ENCODE measurements at regions not wholly inside any gene's neighbourhood (a gene's known extent, or its start where the extent isn't known, plus 50 kb on each side); places are given as distances from the start of the nearest gene placed in this dataset.

GRCh38 chr5:124538191-124538590, 208.2 kb downstream of the ZNF608 start:
- CTCF ChIA-PET: no interaction called here
- intact Hi-C loops (cut with micrococcal nuclease; ENCODE audit: unreplicated experiment): no loop called here
- Histone ChIP-seq H3K9me3 (ENCODE audit: low read depth, low read length, poor library complexity, severe bottlenecking) (no peaks in the 10 kb centered on the region), H3K27ac (ENCODE audit: low read depth, low read length, poor library complexity, severe bottlenecking) (no peak overlapping the region), H3K4me1 (ENCODE audit: insufficient read depth, low read length, poor library complexity, severe bottlenecking) (no peaks in the 10 kb centered on the region), H3K4me3 (ENCODE audit: low read depth, low read length, poor library complexity, severe bottlenecking) (no peak overlapping the region), H3K27me3 (replicated peaks; ENCODE audit: insufficient read depth, low read depth, low read length, poor library complexity) (peaks cover 4% of the 10 kb centered on the region), H3K36me3 (ENCODE audit: insufficient read depth, low read length, poor library complexity, severe bottlenecking) (no peaks in the 10 kb centered on the region)
- no peak for DNase-seq (ENCODE audit: low spot score)
- TF ChIP-seq CTCF (conservative IDR thresholded peaks at IDR 0.05; ENCODE audit: low read depth, low read length): no peak
- no peak for TF ChIP-seq EZH2 (IDR thresholded peaks at IDR 0.05; ENCODE audit: borderline replicate concordance, low read depth, low read length, poor library complexity, severe bottlenecking)
- no TSS peak for BruUV-seq (replicated peaks)
- POLR2A ChIA-PET (ENCODE audit: low non-redundant PET): no interaction called here

- Histone ChIP-seq H3K4me3 (ENCODE audit: low read depth, low read length, poor library complexity, severe bottlenecking) (no peak overlapping the region), H3K36me3 (ENCODE audit: insufficient read depth, low read length, poor library complexity, severe bottlenecking) (no peaks in the 10 kb centered on the region), H3K9me3 (ENCODE audit: low read depth, low read length, poor library complexity, severe bottlenecking) (no peaks in the 10 kb centered on the region), H3K4me1 (ENCODE audit: insufficient read depth, low read length, poor library complexity, severe bottlenecking) (no peaks in the 10 kb centered on the region), H3K27ac (ENCODE audit: low read depth, low read length, poor library complexity, severe bottlenecking) (no peak overlapping the region), H3K27me3 (replicated peaks; ENCODE audit: insufficient read depth, low read depth, low read length, poor library complexity) (peaks cover 4% of the 10 kb centered on the region)
- CTCF ChIA-PET: no interaction called here
- POLR2A ChIA-PET (ENCODE audit: low non-redundant PET): no interaction called here
- no TSS peak for BruUV-seq (replicated peaks)
- intact Hi-C loops (cut with micrococcal nuclease; ENCODE audit: unreplicated experiment): no loop called here
- no peak for DNase-seq (ENCODE audit: low spot score)
- TF ChIP-seq CTCF (conservative IDR thresholded peaks at IDR 0.05; ENCODE audit: low read depth, low read length) (no peak), EZH2 (IDR thresholded peaks at IDR 0.05; ENCODE audit: borderline replicate concordance, low read depth, low read length, poor library complexity, severe bottlenecking) (no peak)
These were observed 208.9 kb downstream of the ZNF608 start for GRCh38 chr5:124537522-124537921.

GRCh38 chr5:124537107-124537506, 209.3 kb downstream of the ZNF608 start:
- no peak for TF ChIP-seq CTCF (conservative IDR thresholded peaks at IDR 0.05; ENCODE audit: low read depth, low read length)
- no peak for TF ChIP-seq EZH2 (IDR thresholded peaks at IDR 0.05; ENCODE audit: borderline replicate concordance, low read depth, low read length, poor library complexity, severe bottlenecking)
- DNase-seq (ENCODE audit: low spot score): no peak
- ChIA-PET POLR2A (ENCODE audit: low non-redundant PET) (no interaction called here), CTCF (no interaction called here)
- no peaks in the 10 kb centered on the region for H3K4me1 ChIP-seq (ENCODE audit: insufficient read depth, low read length, poor library complexity, severe bottlenecking)
- H3K9me3 ChIP-seq (ENCODE audit: low read depth, low read length, poor library complexity, severe bottlenecking): no peaks in the 10 kb centered on the region
- H3K27me3 ChIP-seq (replicated peaks; ENCODE audit: insufficient read depth, low read depth, low read length, poor library complexity): peaks cover 4% of the 10 kb centered on the region
- intact Hi-C loops (cut with micrococcal nuclease; ENCODE audit: unreplicated experiment): no loop called here
- no peak overlapping the region for H3K4me3 ChIP-seq (ENCODE audit: low read depth, low read length, poor library complexity, severe bottlenecking)
- BruUV-seq (replicated peaks): no TSS peak
- H3K36me3 ChIP-seq (ENCODE audit: insufficient read depth, low read length, poor library complexity, severe bottlenecking): no peaks in the 10 kb centered on the region
- no peak overlapping the region for H3K27ac ChIP-seq (ENCODE audit: low read depth, low read length, poor library complexity, severe bottlenecking)
